ENCODE measurements at regions not wholly inside any gene's neighbourhood (a gene's known extent, or its start where the extent isn't known, plus 50 kb on each side); places are given as distances from the start of the nearest gene placed in this dataset.

GRCh38 chr15:31513178-31513577, 186.5 kb downstream of the KLF13 start:
- no peak for TF ChIP-seq CTCF (conservative IDR thresholded peaks at IDR 0.05 in 1 of 2, IDR thresholded peaks at IDR 0.05 in 1 of 2; ENCODE audit: low read depth in 1 of 2, low read length in 2 of 2)
- no peak for TF ChIP-seq EZH2 (IDR thresholded peaks at IDR 0.05; ENCODE audit: low read length, missing control alignments)
